ENCODE measurements at regions not wholly inside any gene's neighbourhood (a gene's known extent, or its start where the extent isn't known, plus 50 kb on each side); places are given as distances from the start of the nearest gene placed in this dataset.

DNA sequence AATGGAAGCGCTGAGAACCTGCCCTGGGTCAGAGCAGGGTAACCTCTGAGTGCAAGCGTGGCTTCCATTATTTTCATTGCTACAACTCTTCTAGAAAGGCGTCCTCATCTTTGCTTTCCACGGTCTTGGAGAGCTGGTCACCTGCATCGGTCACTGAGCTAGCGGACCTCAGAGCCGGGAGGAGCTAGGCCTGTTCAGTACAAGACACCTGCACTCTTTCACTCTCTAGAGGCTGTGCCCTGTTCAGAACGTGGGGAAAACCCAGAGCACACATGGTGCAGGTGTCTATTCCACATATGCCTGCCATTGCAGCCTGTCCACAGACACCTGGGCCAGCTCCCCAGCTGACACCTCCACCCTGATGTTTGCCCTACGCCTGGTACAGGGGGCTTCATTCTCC is 147.8 kb upstream of the IRX2 start:
- Histone ChIP-seq H4K20me1 (ENCODE audit: insufficient read depth) (no peaks in the 10 kb centered on the region), H2AFZ (ENCODE audit: low read depth) (no peak overlapping the region), H3K4me2 (no peak overlapping the region), H3K4me1 (ENCODE audit: control insufficient read depth in 1 of 2, insufficient read depth in 2 of 2, low read depth in 1 of 2, low read length in 1 of 2) (no peaks in the 10 kb centered on the region), H3K36me3 (replicated peaks in 1 of 2; ENCODE audit: control insufficient read depth in 1 of 2, insufficient read depth in 2 of 2, low read length in 1 of 2) (no peaks in the 10 kb centered on the region), H3K27ac (ENCODE audit: low read depth in 2 of 2, low read length in 1 of 2) (no peak overlapping the region), H3F3A (replicated peaks; ENCODE audit: insufficient read depth) (no peaks in the 10 kb centered on the region), H3K9ac (no peak overlapping the region), H3K9me3 (no peaks in the 10 kb centered on the region), H3K27me3 (ENCODE audit: insufficient read depth) (no peaks in the 10 kb centered on the region), H3K9me2 (no peaks in the 10 kb centered on the region), H3K79me2 (ENCODE audit: insufficient read depth) (no peaks in the 10 kb centered on the region), H3K4me3 (ENCODE audit: low read depth in 2 of 2, low read length in 1 of 2) (no peak overlapping the region)
- TF ChIP-seq, protein P1, sequence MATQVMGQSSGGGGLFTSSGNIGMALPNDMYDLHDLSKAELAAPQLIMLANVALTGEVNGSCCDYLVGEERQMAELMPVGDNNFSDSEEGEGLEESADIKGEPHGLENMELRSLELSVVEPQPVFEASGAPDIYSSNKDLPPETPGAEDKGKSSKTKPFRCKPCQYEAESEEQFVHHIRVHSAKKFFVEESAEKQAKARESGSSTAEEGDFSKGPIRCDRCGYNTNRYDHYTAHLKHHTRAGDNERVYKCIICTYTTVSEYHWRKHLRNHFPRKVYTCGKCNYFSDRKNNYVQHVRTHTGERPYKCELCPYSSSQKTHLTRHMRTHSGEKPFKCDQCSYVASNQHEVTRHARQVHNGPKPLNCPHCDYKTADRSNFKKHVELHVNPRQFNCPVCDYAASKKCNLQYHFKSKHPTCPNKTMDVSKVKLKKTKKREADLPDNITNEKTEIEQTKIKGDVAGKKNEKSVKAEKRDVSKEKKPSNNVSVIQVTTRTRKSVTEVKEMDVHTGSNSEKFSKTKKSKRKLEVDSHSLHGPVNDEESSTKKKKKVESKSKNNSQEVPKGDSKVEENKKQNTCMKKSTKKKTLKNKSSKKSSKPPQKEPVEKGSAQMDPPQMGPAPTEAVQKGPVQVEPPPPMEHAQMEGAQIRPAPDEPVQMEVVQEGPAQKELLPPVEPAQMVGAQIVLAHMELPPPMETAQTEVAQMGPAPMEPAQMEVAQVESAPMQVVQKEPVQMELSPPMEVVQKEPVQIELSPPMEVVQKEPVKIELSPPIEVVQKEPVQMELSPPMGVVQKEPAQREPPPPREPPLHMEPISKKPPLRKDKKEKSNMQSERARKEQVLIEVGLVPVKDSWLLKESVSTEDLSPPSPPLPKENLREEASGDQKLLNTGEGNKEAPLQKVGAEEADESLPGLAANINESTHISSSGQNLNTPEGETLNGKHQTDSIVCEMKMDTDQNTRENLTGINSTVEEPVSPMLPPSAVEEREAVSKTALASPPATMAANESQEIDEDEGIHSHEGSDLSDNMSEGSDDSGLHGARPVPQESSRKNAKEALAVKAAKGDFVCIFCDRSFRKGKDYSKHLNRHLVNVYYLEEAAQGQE (IDR thresholded peaks at IDR 0.05; ENCODE audit: low read depth, low read length), result no peak
- TF ChIP-seq FOSL2 (IDR thresholded peaks at IDR 0.05; ENCODE audit: borderline replicate concordance, low read depth) (no peak), TCF12 (IDR thresholded peaks at IDR 0.05) (no peak), GATA2 (CRISPR knock-in tag; IDR thresholded peaks at IDR 0.05) (no peak), MXI1 (IDR thresholded peaks at IDR 0.05; ENCODE audit: low read depth, low read length) (no peak), TEAD4 (IDR thresholded peaks at IDR 0.05; ENCODE audit: borderline replicate concordance, insufficient read depth) (no peak)
- WGBS (ENCODE audit: low lambda C conversion rate), result 0% methylated on average over 9 of the region's 9 CpGs
- ChIA-PET CTCF (no interaction called here), POLR2A (no interaction called here)
- no peak for DNase-seq

DNA sequence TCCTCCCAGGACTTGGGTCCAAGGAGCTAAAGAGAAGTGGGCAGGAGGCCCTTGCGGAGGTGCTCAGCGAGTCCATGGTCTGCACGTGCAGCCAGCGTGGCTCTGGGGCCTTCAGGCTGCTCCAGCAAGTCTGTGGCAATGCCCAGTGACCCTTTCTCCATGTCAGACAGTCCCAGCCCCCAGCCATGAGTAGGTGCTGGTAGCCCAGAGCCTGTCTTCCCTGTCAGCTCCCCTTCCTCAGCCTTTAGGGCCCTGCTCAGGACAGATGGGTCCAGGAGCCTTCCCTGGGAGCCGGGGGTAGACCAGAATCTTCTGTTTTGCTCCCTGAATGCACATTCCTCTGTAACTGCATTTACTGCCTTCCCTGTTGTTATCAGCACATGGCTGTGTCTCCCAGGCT is 147.2 kb upstream of the IRX2 start:
- H3K27ac ChIP-seq (ENCODE audit: low read depth in 2 of 2, low read length in 1 of 2), result no peak overlapping the region
- TF ChIP-seq GATA2 (CRISPR knock-in tag; IDR thresholded peaks at IDR 0.05), result no peak
- TF ChIP-seq FOSL2 (IDR thresholded peaks at IDR 0.05; ENCODE audit: borderline replicate concordance, low read depth), result no peak
- no peak for TF ChIP-seq NFIC (IDR thresholded peaks at IDR 0.05; ENCODE audit: borderline replicate concordance)
- TF ChIP-seq, protein P2, sequence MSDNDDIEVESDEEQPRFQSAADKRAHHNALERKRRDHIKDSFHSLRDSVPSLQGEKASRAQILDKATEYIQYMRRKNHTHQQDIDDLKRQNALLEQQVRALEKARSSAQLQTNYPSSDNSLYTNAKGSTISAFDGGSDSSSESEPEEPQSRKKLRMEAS (IDR thresholded peaks at IDR 0.05; ENCODE audit: low read depth), result no peak
- TF ChIP-seq TEAD4 (IDR thresholded peaks at IDR 0.05; ENCODE audit: borderline replicate concordance, insufficient read depth), result no peak
- TF ChIP-seq SMC3 (IDR thresholded peaks at IDR 0.05; ENCODE audit: low read depth, low read length), result no peak
- TF ChIP-seq, protein P3, sequence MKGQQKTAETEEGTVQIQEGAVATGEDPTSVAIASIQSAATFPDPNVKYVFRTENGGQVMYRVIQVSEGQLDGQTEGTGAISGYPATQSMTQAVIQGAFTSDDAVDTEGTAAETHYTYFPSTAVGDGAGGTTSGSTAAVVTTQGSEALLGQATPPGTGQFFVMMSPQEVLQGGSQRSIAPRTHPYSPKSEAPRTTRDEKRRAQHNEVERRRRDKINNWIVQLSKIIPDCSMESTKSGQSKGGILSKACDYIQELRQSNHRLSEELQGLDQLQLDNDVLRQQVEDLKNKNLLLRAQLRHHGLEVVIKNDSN (IDR thresholded peaks at IDR 0.05; ENCODE audit: borderline replicate concordance, low read depth), result no peak
- no peak for TF ChIP-seq FOXJ3 (CRISPR knock-in tag; IDR thresholded peaks at IDR 0.05)
- H3K9ac ChIP-seq, result no peak overlapping the region
- no peaks in the 10 kb centered on the region for H3K4me1 ChIP-seq (ENCODE audit: control insufficient read depth in 1 of 2, insufficient read depth in 2 of 2, low read depth in 1 of 2, low read length in 1 of 2)
- no peaks in the 10 kb centered on the region for H3K79me2 ChIP-seq (ENCODE audit: insufficient read depth)
- 3% methylated on average over 5 of the region's 5 CpGs for WGBS (ENCODE audit: low lambda C conversion rate)
- no peak overlapping the region for H3K4me3 ChIP-seq (ENCODE audit: low read depth in 2 of 2, low read length in 1 of 2)
- no peak overlapping the region for H2AFZ ChIP-seq (ENCODE audit: low read depth)
- no peaks in the 10 kb centered on the region for H3F3A ChIP-seq (replicated peaks; ENCODE audit: insufficient read depth)
- H3K4me2 ChIP-seq, result no peak overlapping the region
- no peak for DNase-seq
- ChIA-PET POLR2A (no interaction called here), CTCF (no interaction called here)
- no peaks in the 10 kb centered on the region for H3K9me2 ChIP-seq
- no peaks in the 10 kb centered on the region for H3K36me3 ChIP-seq (replicated peaks in 1 of 2; ENCODE audit: control insufficient read depth in 1 of 2, insufficient read depth in 2 of 2, low read length in 1 of 2)
- H3K27me3 ChIP-seq (ENCODE audit: insufficient read depth), result no peaks in the 10 kb centered on the region
- H4K20me1 ChIP-seq (ENCODE audit: insufficient read depth), result no peaks in the 10 kb centered on the region
- H3K9me3 ChIP-seq, result no peaks in the 10 kb centered on the region
